H1 (cell line): ENCODE measurements at regions not wholly inside any gene's neighbourhood (a gene's known extent, or its start where the extent isn't known, plus 50 kb on each side); places are given as distances from the start of the nearest gene placed in this dataset.

ENCODE experiments used
- E2F6 ChIP-seq: IDR thresholded peaks from 2 replicates; pipeline ENCODE4 v1.6.1; 2012; ENCODE audit warnings: inconsistent platforms
- YY1 ChIP-seq: IDR thresholded peaks from 2 replicates; pipeline ENCODE4 v1.6.1; 2011; ENCODE audit warnings: low read depth, mild to moderate bottlenecking, low read length

GRCh38 chr4:117311989-117312388 lies 226.6 kb upstream of the TRAM1L1 start (continued):
- TF ChIP-seq E2F6 (no peak), YY1 (no peak)
